ENCODE measurements at regions not wholly inside any gene's neighbourhood (a gene's known extent, or its start where the extent isn't known, plus 50 kb on each side); places are given as distances from the start of the nearest gene placed in this dataset.

DNA sequence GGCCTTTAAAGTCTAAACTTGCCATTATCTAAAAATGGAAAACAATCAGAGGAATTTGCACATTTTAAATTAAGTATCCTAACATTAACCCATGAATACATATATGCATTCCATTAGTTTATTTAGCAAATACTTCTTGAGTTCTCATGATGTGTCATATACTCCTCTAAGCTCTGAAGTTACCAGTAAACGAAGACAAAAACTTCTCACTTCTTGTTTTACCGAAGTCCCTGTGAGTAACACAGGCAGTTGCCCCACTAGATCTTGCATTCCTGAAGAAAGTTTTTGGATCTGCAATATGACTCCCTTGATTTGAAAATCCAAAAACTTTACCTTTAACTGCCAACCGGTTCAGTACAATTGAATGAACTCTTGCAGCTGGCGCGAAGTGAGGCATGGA lies 439.0 kb upstream of the MPDZ start:
- Histone ChIP-seq H3K4me1 (ENCODE audit: control insufficient read depth, insufficient read depth, low read length) (no peaks in the 10 kb centered on the region), H3K4me3 (no peak overlapping the region), H2AFZ (ENCODE audit: control insufficient read depth, low read depth, low read length) (no peak overlapping the region), H3K9me3 (replicated peaks; ENCODE audit: control insufficient read depth, insufficient read depth, low read length) (no peaks in the 10 kb centered on the region), H3K4me2 (ENCODE audit: control insufficient read depth, insufficient read depth) (no peak overlapping the region), H3K27me3 (replicated peaks in 1 of 2; ENCODE audit: control insufficient read depth in 2 of 2, insufficient read depth in 2 of 2, low read length in 1 of 2) (no peaks in the 10 kb centered on the region), H3K36me3 (ENCODE audit: control insufficient read depth in 2 of 2, insufficient read depth in 2 of 2, low read length in 1 of 2) (no peaks in the 10 kb centered on the region), H3K9ac (ENCODE audit: control insufficient read depth, insufficient read depth, low read length) (no peak overlapping the region), H3K79me2 (ENCODE audit: control insufficient read depth, insufficient read depth, low read length) (no peaks in the 10 kb centered on the region), H3K27ac (ENCODE audit: control insufficient read depth, insufficient read depth) (no peak overlapping the region), H4K20me1 (ENCODE audit: control insufficient read depth, insufficient read depth) (no peaks in the 10 kb centered on the region)
- ChIA-PET POLR2A (interaction anchor here (0.6 kb wide), 1 partner anchor 85 kb away, joined by 3 read pairs; no protein-coding TSS in a partner anchor), CTCF (no interaction called here), SMC1A (ENCODE audit: uncharacterized antibody, unreplicated experiment) (interaction anchor here (1.3 kb wide), 1 partner anchor 9 kb away, joined by 5 read pairs; no protein-coding TSS in a partner anchor), RAD21 (ENCODE audit: unreplicated experiment) (no interaction called here)
- TF ChIP-seq NFYA (IDR thresholded peaks at IDR 0.05; ENCODE audit: borderline replicate concordance, low read depth, low read length) (no peak), NFYB (IDR thresholded peaks at IDR 0.05; ENCODE audit: insufficient read depth, low read depth, low read length) (no peak), SPI1 (IDR thresholded peaks at IDR 0.05; ENCODE audit: borderline replicate concordance, insufficient read depth, low read depth, low read length) (no peak), RUNX3 (IDR thresholded peaks at IDR 0.05; ENCODE audit: low read length) (no peak), ZSCAN29 (IDR thresholded peaks at IDR 0.05) (no peak), SIX5 (IDR thresholded peaks at IDR 0.05; ENCODE audit: low read depth, low read length, severe bottlenecking) (no peak), TBL1XR1 (IDR thresholded peaks at IDR 0.05; ENCODE audit: low read depth, low read length) (no peak), RB1 (IDR thresholded peaks at IDR 0.05; ENCODE audit: borderline replicate concordance) (no peak), BRCA1 (IDR thresholded peaks at IDR 0.05; ENCODE audit: low read depth, low read length) (no peak), NBN (IDR thresholded peaks at IDR 0.05) (no peak), MAX (IDR thresholded peaks at IDR 0.05; ENCODE audit: low read depth, low read length) (no peak)
- TF ChIP-seq, protein P1, sequence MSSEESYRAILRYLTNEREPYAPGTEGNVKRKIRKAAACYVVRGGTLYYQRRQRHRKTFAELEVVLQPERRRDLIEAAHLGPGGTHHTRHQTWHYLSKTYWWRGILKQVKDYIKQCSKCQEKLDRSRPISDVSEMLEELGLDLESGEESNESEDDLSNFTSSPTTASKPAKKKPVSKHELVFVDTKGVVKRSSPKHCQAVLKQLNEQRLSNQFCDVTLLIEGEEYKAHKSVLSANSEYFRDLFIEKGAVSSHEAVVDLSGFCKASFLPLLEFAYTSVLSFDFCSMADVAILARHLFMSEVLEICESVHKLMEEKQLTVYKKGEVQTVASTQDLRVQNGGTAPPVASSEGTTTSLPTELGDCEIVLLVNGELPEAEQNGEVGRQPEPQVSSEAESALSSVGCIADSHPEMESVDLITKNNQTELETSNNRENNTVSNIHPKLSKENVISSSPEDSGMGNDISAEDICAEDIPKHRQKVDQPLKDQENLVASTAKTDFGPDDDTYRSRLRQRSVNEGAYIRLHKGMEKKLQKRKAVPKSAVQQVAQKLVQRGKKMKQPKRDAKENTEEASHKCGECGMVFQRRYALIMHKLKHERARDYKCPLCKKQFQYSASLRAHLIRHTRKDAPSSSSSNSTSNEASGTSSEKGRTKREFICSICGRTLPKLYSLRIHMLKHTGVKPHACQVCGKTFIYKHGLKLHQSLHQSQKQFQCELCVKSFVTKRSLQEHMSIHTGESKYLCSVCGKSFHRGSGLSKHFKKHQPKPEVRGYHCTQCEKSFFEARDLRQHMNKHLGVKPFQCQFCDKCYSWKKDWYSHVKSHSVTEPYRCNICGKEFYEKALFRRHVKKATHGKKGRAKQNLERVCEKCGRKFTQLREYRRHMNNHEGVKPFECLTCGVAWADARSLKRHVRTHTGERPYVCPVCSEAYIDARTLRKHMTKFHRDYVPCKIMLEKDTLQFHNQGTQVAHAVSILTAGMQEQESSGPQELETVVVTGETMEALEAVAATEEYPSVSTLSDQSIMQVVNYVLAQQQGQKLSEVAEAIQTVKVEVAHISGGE (CRISPR knock-in tag; IDR thresholded peaks at IDR 0.05): no peak
- TF ChIP-seq, protein P2, sequence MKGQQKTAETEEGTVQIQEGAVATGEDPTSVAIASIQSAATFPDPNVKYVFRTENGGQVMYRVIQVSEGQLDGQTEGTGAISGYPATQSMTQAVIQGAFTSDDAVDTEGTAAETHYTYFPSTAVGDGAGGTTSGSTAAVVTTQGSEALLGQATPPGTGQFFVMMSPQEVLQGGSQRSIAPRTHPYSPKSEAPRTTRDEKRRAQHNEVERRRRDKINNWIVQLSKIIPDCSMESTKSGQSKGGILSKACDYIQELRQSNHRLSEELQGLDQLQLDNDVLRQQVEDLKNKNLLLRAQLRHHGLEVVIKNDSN (IDR thresholded peaks at IDR 0.05; ENCODE audit: borderline replicate concordance, extremely low read length, insufficient read depth, low read depth, low read length): no peak
- TF ChIP-seq, protein P3, sequence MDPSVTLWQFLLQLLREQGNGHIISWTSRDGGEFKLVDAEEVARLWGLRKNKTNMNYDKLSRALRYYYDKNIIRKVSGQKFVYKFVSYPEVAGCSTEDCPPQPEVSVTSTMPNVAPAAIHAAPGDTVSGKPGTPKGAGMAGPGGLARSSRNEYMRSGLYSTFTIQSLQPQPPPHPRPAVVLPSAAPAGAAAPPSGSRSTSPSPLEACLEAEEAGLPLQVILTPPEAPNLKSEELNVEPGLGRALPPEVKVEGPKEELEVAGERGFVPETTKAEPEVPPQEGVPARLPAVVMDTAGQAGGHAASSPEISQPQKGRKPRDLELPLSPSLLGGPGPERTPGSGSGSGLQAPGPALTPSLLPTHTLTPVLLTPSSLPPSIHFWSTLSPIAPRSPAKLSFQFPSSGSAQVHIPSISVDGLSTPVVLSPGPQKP (IDR thresholded peaks at IDR 0.05; ENCODE audit: low read depth, low read length): no peak
- no TSS peak for BruUV-seq (replicated peaks)
- intact Hi-C loops (cut with micrococcal nuclease; ENCODE audit: unreplicated experiment) (no loop called here), in situ Hi-C loops (cut with MboI) (no loop called here)
- FAIRE-seq (no peak), DNase-seq (ENCODE audit: low read depth, low spot score) (no peak), ATAC-seq (no peak)
- 24% methylated on average over 5 of the region's 5 CpGs for WGBS (ENCODE audit: insufficient coverage, insufficient replicate concordance, low lambda C conversion rate, missing lambda C conversion rate)
